HG03135 (cell line): ENCODE measurements at regions not wholly inside any gene's neighbourhood (a gene's known extent, or its start where the extent isn't known, plus 50 kb on each side); places are given as distances from the start of the nearest gene placed in this dataset.

Experiments
- ATAC-seq: cut with Tn5 transposase; IDR thresholded peaks from one replicate; pipeline ENCODE4 v1.9.1; 2021; ENCODE audit warnings: mild to moderate bottlenecking, moderate library complexity; ENCODE audit not compliant: unreplicated experiment

DNA sequence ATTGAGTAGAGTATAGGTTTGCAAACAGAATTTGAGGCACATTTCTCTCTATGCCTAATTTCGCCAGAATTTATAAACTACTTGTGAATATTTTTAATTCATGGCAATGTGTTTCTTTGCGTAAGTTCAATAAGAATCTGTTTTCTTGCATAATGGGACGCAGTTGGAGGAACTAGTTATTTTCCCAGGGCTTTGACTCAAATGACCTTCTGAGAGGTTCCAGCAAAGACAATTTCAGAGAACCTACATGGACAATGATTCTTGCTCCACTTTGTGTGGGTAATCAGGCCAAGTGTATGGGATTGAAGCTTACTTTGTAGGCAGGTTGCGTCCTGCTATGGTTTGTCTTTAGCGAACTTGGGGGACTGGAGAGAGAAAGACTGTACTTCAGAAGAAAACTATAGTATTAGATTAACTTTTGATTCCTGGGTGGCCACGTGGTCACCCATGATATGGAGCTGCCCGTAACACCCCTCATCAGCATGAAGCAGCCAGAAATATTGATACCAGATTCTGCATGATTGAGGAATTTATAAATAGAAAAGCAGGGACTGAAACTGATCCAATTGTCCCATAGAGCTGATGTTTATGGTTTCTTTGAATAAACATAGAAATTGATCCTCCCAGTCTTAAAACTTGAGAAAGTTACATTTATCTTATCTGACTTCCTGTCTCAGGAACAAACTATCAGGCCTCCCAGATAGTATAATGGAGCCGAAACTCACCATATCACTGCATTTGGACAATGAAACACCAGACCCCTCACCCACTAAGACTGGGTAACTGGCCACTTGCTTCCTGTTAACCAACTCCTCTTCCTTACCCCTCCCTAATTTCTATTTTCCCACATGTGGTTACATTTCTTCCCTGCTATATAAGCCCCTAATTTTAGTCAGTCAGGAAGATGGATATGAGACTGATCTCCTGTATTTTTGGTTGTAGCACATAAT is 815.3 kb upstream of the HS6ST1 start:
- no peak for ATAC-seq

DNA sequence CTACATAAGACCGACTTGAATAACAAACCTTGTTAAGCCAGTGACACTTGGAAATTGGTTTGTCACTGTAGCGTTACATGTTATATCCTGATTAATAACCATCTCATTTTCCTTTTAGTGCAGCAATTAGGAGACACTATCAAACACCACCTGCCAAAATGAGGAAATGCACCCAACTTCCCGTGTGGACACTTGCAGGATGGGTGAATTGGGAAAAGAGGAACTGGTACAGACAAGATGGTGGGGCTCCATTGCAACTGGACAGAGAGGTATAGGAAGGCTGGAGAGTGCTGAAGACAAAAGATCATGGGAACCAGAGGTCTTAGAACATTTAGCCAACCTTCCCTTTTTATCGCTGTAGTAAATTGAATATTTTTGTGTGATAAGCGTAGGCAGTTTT is 816.3 kb upstream of the HS6ST1 start:
- no peak for ATAC-seq

DNA sequence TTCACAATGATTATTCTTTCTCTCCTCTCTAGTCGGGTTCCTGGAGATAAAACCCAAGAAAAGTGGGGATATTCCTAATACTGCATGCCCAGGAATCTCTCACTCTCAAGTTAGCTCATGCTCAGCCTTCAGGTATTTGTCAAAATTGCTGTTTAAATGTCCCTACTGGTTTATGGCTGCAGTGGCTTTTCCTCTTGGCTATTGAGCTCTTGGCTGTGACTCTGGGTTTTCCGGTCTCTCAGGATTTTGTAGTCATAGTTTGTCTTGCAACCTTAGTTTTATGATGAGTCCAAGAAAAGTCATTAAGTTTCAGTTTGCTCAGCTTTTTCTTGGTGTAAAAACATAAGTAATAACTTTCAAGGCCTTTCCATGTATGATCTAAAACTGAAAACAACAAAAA is 820.7 kb upstream of the HS6ST1 start:
- ATAC-seq: no peak

DNA sequence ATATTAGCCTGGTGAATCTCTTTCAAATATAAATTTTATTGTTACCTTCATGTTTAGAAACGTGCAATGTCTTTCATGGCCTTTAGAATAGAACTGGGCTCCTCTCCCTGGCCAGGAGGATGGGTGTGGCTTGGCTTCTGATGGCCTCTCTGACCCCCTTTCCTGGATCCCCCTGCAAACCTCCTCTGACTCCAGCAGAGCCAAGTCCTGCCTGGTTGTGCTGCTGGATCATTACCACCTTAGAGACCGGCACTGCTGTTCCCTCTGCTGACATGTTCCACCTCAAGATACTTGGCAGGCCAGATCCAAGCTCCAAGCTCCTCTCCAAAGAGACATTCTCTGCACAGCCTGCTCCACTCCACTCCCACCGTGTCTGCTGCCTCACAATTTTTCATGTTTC is 823.8 kb upstream of the HS6ST1 start:
- no peak for ATAC-seq

DNA sequence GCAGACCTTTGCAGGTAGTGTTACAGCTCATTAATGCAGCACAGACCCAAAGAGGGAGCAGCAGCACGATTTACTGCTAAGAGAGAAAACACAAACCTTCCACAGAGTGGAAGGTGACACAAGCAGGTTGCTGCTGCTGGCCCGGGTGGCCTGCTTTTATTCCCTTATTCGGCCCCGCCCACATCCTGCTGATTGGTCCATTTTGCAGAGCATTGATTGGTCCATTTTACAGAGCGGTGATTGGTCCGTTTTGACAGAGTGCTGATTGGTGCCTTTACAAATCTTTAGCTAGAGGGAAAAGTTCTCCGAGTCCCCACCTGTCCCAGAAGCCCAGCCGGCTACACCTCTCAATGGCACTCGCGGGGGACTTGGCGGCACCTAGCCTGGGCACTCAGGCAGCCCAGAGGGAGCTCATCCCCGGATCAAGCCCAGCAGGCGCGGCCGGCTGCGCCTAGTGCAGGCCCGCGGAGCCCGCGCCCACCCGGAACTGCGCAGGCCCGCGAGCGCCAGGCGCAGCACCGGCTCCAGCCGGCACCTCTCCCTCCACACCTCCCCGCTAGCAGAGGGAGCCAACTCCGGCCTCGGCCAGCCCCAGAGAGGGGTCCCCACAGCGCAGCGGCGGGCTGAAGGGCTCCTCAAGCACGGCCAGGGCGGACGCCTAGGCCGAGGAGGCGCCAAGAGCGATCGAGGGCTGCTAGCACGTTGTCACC is 825.6 kb upstream of the HS6ST1 start:
- ATAC-seq: no peak

DNA sequence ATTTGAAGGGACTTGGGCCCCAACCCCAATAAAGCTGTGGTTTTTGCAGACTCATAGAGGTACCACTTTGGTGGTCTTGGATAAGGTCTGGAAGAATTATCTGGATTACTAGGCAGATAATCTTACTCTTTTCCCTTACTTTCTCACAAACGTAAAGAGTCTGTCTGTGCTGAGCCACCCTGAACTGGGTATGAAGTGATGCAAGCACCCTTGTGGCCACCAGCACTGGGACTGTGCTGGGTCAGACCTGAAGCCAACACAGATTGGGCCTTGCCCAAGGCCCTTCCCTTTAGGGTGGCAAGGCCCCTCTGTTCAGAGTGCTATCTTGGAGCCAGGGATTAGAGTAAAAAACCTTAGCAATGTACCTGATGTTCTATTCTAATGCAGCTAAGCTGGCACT is 827.0 kb upstream of the RAB6C start:
- no peak for ATAC-seq

DNA sequence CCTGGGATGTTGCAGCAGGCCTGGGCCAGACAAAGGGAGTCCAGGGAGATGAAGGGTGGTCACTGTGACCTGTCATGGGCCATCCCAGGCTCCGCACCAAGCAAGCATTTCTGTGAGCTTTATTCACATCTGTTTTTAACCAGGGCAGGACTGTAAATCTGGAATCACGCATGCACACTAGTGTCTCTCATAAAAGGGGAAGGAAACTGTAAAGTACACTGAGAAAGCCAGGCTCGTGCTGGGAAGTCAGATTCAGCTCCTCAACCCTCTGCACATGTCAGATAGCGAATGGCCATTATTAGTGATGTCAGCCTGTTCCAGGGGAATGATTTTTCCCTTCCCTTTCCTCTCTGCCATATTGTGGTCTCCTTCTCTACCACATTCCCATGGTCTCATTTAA is 818.6 kb upstream of the RAB6C start:
- ATAC-seq: no peak

DNA sequence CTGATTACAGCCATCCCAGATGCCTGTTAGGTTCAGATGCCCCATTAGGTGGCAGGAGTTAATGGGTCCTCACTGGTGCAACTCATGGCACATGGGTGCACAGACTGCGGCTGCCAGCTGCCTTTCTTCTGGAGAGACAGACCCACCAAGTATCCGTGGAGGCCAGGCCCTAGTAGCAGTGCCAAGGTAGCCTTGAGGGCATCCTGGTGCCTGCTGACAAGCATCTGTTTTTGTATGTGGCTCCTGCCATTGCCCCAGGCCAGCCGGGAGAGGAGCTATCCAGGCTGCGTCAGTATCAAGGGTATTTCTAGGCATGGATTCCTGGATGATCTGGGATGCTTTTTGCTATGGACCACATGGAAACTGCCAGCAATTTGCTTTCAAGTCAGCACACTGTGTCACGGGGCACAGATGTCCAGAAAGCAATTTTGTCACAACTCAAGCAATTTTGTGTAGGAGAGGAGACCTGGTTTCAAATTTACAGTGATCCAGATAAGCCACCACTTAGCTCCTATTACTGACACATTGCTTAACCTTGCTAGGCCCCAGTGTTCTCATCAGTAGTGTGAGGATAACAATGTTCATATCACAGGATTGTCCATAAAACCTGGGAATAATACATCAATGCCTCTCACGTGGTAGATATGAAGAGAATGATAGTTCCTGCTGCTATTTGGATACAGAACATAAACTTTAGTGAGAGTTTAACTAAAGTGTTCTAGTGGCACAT is 815.1 kb upstream of the RAB6C start:
- no peak for ATAC-seq

DNA sequence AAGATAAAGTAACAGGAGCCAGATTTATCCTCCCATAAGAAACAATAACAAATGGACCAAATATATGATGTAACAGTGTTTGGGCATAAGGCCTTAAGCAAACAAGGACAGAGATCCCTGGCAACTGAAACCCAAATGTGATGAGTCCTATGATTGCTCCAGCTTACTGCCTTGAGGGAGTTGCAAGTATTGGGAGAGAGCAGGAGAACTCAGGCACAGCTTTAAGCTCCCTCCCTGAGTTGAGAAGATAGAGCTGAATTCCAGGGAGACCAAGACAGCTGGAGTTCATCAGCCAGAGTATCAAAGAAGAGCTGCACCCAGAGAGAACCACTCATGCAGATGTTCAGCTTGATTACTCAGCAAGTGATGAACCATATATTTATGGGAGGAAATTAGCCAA is 814.5 kb upstream of the RAB6C start:
- no peak for ATAC-seq

DNA sequence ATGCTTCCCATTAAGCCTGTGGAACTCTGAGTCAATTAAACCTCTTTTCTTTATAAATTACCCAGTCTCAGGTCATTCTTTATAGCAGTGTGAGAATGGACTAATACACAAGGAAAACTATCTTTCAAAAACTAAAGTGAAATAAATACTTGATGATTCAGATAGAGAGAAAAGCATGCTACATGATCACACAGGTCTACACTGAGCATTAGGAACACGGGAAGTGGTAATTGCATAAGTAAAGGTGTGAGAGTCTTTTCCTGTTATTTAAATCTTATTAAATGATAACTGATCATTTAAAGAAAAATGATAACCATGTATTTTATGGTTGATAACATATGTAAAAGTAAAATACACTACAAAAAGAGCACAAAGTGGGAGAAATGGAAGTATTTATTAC is 812.0 kb upstream of the RAB6C start:
- no peak for ATAC-seq

DNA sequence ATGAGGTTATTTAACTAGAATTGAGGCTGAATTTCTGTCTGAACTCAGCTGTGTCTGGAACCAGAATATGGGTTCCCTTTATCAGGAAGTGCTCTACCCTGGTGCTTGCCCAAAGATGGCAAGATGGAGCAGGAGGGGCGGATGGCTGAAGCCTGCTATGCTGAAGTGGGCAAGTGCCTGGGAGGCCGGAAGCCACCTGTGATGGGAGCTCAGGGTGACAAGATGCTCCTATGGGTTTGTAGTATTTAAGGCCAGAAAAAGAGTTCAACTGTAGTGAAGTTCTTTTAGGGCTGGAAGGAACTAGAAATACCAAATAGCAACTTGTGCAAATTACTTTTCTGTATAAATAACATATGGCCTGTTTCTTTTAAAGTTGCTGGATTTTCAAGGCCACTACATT is 808.9 kb upstream of the RAB6C start:
- ATAC-seq: no peak

DNA sequence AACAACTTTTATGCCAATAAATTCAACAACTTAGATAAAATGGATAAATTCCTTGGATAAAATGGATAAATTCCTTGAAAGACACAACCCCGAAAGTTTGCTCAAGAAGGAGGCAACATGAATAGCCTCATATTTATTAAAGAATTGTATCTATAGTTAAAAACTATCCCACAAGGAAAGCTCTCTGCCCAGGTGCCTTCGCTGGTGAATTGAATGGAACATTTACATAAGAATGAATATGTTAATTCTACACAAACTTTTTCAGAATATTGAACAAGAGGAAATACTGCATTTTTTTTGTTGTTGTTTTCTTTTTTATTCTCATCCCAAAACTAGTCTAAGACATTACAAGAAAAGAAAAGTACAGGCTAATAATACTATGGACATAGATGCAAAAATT is 805.3 kb upstream of the RAB6C start:
- no peak for ATAC-seq

DNA sequence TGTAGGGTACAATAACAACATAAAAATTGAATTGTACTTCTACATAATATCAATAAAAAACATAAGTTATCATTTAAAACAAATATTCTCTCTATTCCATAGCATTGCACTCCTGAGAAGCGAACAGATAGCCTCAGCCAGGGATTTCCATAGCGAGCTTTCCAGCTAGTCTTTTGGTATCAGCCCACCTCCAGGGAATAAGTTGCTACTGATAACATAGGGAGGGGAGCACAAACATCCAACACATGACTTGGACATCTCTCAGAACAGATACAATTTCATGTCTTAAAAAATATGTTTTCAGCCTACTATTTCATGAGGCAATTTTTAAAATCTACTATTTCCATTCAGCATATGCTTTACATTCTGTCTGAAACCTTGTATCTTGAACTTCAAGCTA is 804.4 kb upstream of the RAB6C start:
- ATAC-seq: no peak

DNA sequence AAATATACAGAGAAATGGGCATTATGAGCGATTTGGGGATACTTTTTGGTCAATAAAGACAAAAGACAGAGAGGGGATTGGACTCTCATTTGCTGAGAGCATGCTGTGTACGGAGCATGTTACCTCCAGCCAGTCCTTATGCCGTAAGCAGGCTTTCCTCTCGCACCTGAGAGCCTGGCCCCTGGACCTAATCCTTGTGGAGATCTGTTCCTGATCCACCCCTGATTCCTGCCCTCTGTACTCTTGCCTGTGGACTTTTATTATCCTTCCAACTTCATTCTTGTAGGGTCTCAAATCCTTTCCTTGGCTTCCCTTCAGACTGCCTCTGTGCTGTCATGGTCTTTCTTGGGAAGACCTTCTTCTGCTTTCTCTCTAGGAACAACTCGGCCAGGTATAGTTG is 803.1 kb upstream of the RAB6C start:
- no peak for ATAC-seq

DNA sequence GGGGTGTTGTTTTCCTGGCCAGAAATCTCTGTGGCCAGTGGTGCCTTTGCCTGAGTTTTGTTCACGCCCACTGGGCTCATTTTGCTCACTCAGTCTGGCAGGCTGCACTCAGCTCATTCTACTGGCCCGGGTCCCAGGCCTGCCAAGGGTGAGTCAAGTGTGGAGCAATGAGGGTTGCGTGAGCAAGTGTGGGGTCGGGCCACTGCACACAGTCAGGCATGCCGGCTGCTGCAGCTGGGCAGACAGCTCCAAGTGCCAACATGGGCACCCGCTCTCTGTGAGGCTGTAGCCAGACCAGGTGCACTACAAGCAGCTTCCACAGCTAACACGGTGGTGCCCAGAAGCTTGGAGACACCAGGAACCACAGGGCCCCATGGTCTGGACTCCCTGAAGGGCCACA is 801.1 kb upstream of the RAB6C start:
- no peak for ATAC-seq

DNA sequence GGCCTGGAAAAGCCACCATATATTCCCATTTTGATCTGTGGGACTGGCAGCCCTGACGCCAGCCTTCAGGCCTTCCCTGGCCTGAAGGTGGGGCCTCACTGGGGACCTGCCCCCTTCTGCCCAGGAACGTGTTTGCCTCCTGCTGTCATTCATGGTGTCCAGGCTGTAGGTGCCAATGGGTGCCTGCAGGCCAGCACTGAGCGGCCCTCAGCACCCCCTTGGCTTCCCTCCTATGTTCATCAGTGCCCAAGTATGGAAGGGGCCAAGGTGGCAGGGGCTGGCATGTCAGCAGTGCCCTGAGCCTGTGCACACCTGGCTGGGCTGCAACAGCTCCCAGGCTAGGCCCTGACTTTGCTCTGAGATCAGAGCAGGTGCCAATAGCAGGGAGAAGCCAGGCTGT is 800.3 kb upstream of the RAB6C start:
- ATAC-seq: no peak

DNA sequence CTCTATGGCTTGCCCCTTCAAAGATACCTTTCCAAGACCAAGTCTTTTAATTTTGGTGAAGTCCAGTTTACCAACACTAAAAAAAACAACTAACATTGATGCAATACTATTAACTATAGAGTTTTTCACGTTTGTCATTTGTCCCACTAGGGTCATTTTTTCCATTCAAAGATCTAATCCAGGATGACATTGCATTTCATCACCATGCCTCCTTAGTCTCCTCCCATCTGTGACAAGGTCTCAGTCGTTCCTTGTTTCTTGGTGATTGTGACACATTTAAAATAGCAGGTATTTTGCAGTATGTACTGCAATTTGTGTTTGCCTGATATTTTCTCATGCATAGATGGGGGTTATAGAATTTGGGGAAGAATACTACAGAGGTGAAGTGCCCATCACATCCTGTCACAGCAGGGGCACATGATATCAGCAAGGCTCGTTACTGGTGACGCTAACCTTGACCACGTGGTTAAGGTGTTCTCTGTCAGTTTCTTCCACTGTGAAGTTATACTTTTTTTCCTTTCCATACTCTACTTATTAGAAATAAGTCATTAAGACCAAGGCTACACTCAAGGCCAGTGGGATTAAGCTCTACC is 799.2 kb upstream of the RAB6C start:
- no peak for ATAC-seq

DNA sequence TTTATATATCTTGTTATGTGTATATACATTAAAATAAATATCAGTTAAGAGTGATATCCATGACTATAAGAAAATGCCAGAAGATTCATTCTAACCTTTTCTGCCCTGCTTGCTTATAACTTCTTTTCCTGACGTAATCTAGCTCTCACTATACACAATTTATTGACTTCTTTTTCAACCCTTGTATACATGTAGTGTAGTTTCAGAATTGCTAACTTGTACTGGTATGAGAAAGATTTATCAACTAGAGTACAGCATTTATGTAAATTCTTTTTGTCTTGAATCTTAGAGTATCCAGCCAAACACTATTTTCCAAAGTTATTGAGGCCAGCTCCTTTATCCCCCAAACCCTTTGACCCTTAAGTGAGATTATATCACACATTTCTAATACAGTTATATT is 798.0 kb upstream of the RAB6C start:
- ATAC-seq: no peak

DNA sequence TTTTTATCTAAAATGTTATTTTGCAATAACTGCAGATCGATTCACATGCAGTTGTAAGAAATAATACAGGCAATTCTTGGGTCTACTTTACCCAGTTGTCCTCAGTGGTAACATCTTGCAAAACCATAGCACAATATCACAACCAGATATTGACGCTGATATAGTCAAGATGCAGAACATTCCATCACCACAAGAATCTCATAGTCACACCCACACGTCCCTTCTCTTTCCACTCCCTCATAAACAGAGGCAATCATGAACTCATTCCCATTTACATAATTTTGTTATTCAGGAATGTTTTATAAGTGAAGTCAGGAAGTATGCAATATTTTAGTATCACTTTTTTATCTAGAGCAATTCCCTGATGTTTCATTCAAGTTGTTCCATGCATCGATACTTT is 797.5 kb upstream of the RAB6C start:
- ATAC-seq: no peak

DNA sequence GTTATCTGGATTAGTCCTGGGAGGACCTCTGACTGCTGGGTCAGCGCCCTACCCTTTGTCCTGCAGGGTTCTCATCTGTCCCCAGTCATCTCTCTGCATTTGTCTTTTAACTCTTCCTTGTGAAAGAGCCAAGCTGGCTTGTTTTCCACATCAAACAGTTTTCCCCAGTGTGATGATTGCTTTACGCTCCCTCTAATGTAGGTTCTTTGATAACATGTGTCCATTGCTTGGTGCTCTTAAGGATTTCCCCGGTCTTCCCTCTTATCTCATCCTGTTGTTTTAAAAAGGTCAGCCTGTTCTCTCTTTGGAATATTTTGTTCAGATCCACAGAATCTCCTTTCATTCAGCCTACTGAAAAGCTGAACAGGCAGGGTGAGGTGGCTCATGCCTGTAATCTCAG is 792.1 kb upstream of the RAB6C start:
- ATAC-seq: no peak

DNA sequence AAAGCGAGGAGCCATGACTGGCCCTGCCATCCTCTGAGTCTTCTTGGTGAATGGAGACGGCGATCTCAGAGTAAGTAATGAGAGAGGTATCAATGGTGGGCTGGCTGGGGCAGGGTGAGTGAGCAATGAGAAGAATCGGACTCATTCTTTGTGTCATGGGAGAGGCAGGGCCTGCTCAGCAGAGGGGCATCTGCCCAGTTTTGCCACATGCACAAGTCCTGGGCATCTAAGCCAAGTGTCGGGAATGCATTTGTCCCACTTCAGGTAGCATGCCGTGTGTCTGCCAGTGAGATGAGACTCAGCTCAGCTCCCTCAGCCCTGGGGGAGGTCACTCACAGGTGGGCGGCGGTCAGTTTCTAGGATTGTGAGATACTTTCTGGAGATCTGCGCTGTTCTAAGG is 791.0 kb upstream of the RAB6C start:
- no peak for ATAC-seq
